HEK293 (cell line): ENCODE measurements at regions not wholly inside any gene's neighbourhood (a gene's known extent, or its start where the extent isn't known, plus 50 kb on each side); places are given as distances from the start of the nearest gene placed in this dataset.
"Not testable (repeated sequence)": the region's sequence is repeated elsewhere in the genome, so short reads cannot be mapped to it uniquely, and the experiment has no call there.

Experiments
- CTCF ChIA-PET: fragments of 350-600 bp; formaldehyde crosslinking; extraction: SDS; loops from one replicate; lab custom pipeline; 2021; ENCODE audit warnings: antibody characterized with exemption; lab: Yijun Ruan, JAX
- POLR2A ChIA-PET: fragments of 300-600 bp; formaldehyde crosslinking; extraction: SDS; loops from one replicate; lab custom pipeline; 2020; ENCODE audit warnings: antibody characterized with exemption, inconsistent platforms; lab: Yijun Ruan, JAX
- H3K27ac ChIP-seq: fragments of 200-500 bp; sonication (Bioruptor generic); 2 replicates; pipeline ENCODE4 v1.5.1; 2014; ENCODE audit warnings: low read depth, low read length, control low read depth, inconsistent platforms; ENCODE audit errors: extremely low read depth
- H3K36me3 ChIP-seq, 2 experiments: fragments of 200-500 bp in 1 of 2; sonication (Bioruptor generic) in 1 of 2; 1 replicate in 1 of 2; 2 replicates in 1 of 2; pipeline ENCODE4 v1.5.1; 2014 to 2017; ENCODE audit warnings: inconsistent platforms in 2 of 2, low read length in 2 of 2; ENCODE audit not compliant: control insufficient read depth in 2 of 2, insufficient read depth in 1 of 2
- H3K4me1 ChIP-seq: fragments of 200-500 bp; sonication (Bioruptor generic); 2 replicates; pipeline ENCODE4 v1.5.1; 2014; ENCODE audit warnings: mild to moderate bottlenecking, low read length, inconsistent platforms; ENCODE audit not compliant: control insufficient read depth, insufficient read depth
- H3K4me3 ChIP-seq: 2 replicates; pipeline ENCODE4 v1.5.1; 2011; ENCODE audit warnings: low read depth, mild to moderate bottlenecking, control low read depth, low read length, moderate library complexity
- H3K9me3 ChIP-seq: fragments of 200-500 bp; sonication (Bioruptor generic); 2 replicates; pipeline ENCODE4 v1.5.1; 2014; ENCODE audit warnings: low read depth, low read length, inconsistent platforms; ENCODE audit not compliant: control insufficient read depth, insufficient read depth
- ZNF335 ChIP-seq: fragments of 450-650 bp; formaldehyde crosslinking; conservative IDR thresholded peaks from 2 replicates; pipeline ENCODE4 v1.5.1; 2016; ENCODE audit warnings: missing biosample characterization, missing genetic modification characterization

GRCh38 chr22:11795979-11796378, 3732.0 kb upstream of the OR11H1 start:
- POLR2A ChIA-PET, H3K27ac ChIP-seq, H3K4me3 ChIP-seq, H3K36me3 ChIP-seq, H3K4me1 ChIP-seq, H3K9me3 ChIP-seq, CTCF ChIA-PET: not testable (repeated sequence)

- H3K4me3 ChIP-seq, H3K4me1 ChIP-seq, POLR2A ChIA-PET, H3K9me3 ChIP-seq, H3K36me3 ChIP-seq, H3K27ac ChIP-seq, CTCF ChIA-PET: not testable (repeated sequence)
Measured at GRCh38 chr22:11815481-11815880, 3712.5 kb upstream of the OR11H1 start.

- H3K36me3 ChIP-seq, H3K4me1 ChIP-seq, CTCF ChIA-PET, POLR2A ChIA-PET, H3K9me3 ChIP-seq, H3K27ac ChIP-seq, H3K4me3 ChIP-seq: not testable (repeated sequence)
Measured at GRCh38 chr22:11818845-11819244, 3709.1 kb upstream of the OR11H1 start.

- CTCF ChIA-PET, H3K9me3 ChIP-seq, H3K27ac ChIP-seq, H3K36me3 ChIP-seq, H3K4me1 ChIP-seq, H3K4me3 ChIP-seq, POLR2A ChIA-PET: not testable (repeated sequence)
Measured at GRCh38 chr22:11822326-11822725, 3705.7 kb upstream of the OR11H1 start.

GRCh38 chr22:11825009-11825408, 3703.0 kb upstream of the OR11H1 start:
- H3K36me3 ChIP-seq, H3K27ac ChIP-seq, H3K4me1 ChIP-seq, POLR2A ChIA-PET, CTCF ChIA-PET, H3K9me3 ChIP-seq, H3K4me3 ChIP-seq: not testable (repeated sequence)
- peak; percentile 40; the same call in 1 of the 2 replicates for TF ChIP-seq ZNF335 (tag by site-specific recombination)

- H3K4me1 ChIP-seq, POLR2A ChIA-PET, H3K27ac ChIP-seq, CTCF ChIA-PET, H3K36me3 ChIP-seq, H3K9me3 ChIP-seq, H3K4me3 ChIP-seq: not testable (repeated sequence)
Measured at GRCh38 chr22:11826000-11826399, 3702.0 kb upstream of the OR11H1 start.

- H3K27ac ChIP-seq, POLR2A ChIA-PET, CTCF ChIA-PET, H3K4me3 ChIP-seq, H3K9me3 ChIP-seq, H3K36me3 ChIP-seq, H3K4me1 ChIP-seq: not testable (repeated sequence)
Measured at GRCh38 chr22:11829426-11829825, 3698.6 kb upstream of the OR11H1 start.
